C4-2B (cell line): ENCODE measurements at regions not wholly inside any gene's neighbourhood (a gene's known extent, or its start where the extent isn't known, plus 50 kb on each side); places are given as distances from the start of the nearest gene placed in this dataset.
"Not testable (repeated sequence)": the region's sequence is repeated elsewhere in the genome, so short reads cannot be mapped to it uniquely, and the experiment has no call there.

Source experiments
- H3K27ac ChIP-seq: fragments of 450-650 bp; 2 replicates; pipeline ENCODE4 v1.5.1; 2017
- CTCF ChIP-seq: fragments of 450-650 bp; conservative IDR thresholded peaks from 2 replicates; pipeline ENCODE4 v1.5.1; 2017; ENCODE audit warnings: mild to moderate bottlenecking
- ZFX ChIP-seq: fragments of 450-650 bp; IDR thresholded peaks from 2 replicates; pipeline ENCODE4 v1.6.1; 2017

- no peak overlapping the region for H3K27ac ChIP-seq
- TF ChIP-seq CTCF (no peak), ZFX (no peak)
Observed at GRCh38 chr19:22523940-22524339, 101.8 kb upstream of the ZNF98 start.

- not testable (repeated sequence) for H3K27ac ChIP-seq
Observed at GRCh38 chr19:22519562-22519961, 97.4 kb upstream of the ZNF98 start.

- TF ChIP-seq ZFX = no peak
Observed at GRCh38 chr19:22519152-22519551, 97.0 kb upstream of the ZNF98 start.

GRCh38 chr19:22517496-22518411 is 95.6 kb upstream of the ZNF98 start:
- H3K27ac ChIP-seq = no peak overlapping the region
- no peak for TF ChIP-seq CTCF
- TF ChIP-seq ZFX = no peak

More at GRCh38 chr19:22519152-22519551, 97.0 kb upstream of the ZNF98 start:
- H3K27ac ChIP-seq = no peak overlapping the region

- no peak for TF ChIP-seq CTCF
- no peak for TF ChIP-seq ZFX
Observed at GRCh38 chr19:22515435-22515834, 93.3 kb upstream of the ZNF98 start.

GRCh38 chr19:22503524-22503923 is 81.4 kb upstream of the ZNF98 start:
- no peak for TF ChIP-seq CTCF
- no peak for TF ChIP-seq ZFX

More at GRCh38 chr19:22515435-22515834, 93.3 kb upstream of the ZNF98 start:
- H3K27ac ChIP-seq = no peak overlapping the region

GRCh38 chr19:22502766-22503165 is 80.6 kb upstream of the ZNF98 start:
- TF ChIP-seq ZFX (no peak), CTCF (no peak)
- no peak overlapping the region for H3K27ac ChIP-seq

More at GRCh38 chr19:22503524-22503923, 81.4 kb upstream of the ZNF98 start:
- H3K27ac ChIP-seq = no peak overlapping the region

- not testable (repeated sequence) for H3K27ac ChIP-seq
Observed at GRCh38 chr19:22498831-22499430, 76.8 kb upstream of the ZNF98 start.

- TF ChIP-seq CTCF (no peak), ZFX (no peak)
- H3K27ac ChIP-seq = no peak overlapping the region
Observed at GRCh38 chr19:22491746-22492145, 69.6 kb upstream of the ZNF98 start.

GRCh38 chr19:22483514-22483913 is 61.4 kb upstream of the ZNF98 start:
- H3K27ac ChIP-seq = not testable (repeated sequence)
